ENCODE measurements at regions not wholly inside any gene's neighbourhood (a gene's known extent, or its start where the extent isn't known, plus 50 kb on each side); places are given as distances from the start of the nearest gene placed in this dataset.

DNA sequence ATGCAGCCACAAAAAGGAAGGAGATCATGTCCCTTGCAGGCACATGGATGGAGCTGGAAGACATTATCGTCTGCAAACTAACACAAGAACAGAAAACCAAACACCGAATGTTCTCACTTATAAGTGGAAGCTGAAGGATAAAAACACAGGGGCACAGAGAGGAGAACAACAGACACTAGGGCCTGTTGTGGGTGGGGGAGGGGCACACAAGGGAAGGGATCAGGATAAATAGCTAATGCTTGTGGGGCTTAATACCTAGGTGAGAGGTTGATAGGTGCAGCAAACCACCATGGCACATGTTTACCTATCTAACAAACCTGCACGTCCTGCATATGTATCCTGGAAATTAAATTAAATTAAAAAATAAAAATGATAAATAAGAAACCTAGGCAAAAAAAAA, 969.9 kb downstream of the TTLL7 start:
- intact Hi-C loops (cut with DNase I): no loop called here
- 87% methylated on average over 3 of the region's 3 CpGs for WGBS
- Histone ChIP-seq H3K9me3 (no peaks in the 10 kb centered on the region), H3K27ac (replicated peaks in 1 of 4) (no peak overlapping the region), H3K27me3 (no peaks in the 10 kb centered on the region), H3K36me3 (no peaks in the 10 kb centered on the region), H3K4me1 (peaks cover 0 to 5% (median 0%) of the 10 kb centered on the region in 4 donors), H3K4me3 (no peak overlapping the region)
- DNase-seq (ENCODE audit: extremely low spot score): no peak
- TF ChIP-seq, protein P1, sequence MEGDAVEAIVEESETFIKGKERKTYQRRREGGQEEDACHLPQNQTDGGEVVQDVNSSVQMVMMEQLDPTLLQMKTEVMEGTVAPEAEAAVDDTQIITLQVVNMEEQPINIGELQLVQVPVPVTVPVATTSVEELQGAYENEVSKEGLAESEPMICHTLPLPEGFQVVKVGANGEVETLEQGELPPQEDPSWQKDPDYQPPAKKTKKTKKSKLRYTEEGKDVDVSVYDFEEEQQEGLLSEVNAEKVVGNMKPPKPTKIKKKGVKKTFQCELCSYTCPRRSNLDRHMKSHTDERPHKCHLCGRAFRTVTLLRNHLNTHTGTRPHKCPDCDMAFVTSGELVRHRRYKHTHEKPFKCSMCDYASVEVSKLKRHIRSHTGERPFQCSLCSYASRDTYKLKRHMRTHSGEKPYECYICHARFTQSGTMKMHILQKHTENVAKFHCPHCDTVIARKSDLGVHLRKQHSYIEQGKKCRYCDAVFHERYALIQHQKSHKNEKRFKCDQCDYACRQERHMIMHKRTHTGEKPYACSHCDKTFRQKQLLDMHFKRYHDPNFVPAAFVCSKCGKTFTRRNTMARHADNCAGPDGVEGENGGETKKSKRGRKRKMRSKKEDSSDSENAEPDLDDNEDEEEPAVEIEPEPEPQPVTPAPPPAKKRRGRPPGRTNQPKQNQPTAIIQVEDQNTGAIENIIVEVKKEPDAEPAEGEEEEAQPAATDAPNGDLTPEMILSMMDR (IDR thresholded peaks at IDR 0.05): no peak
- TF ChIP-seq POLR2AphosphoS5 (IDR thresholded peaks at IDR 0.05): no peak
- no peak for TF ChIP-seq POLR2A (IDR thresholded peaks at IDR 0.05; ENCODE audit: low read depth)
- TF ChIP-seq EP300 (IDR thresholded peaks at IDR 0.05): no peak

GRCh38 chr1:83028467-83028866, 970.5 kb downstream of the TTLL7 start:
- intact Hi-C loops (cut with DNase I): no loop called here
- H3K36me3 ChIP-seq: no peaks in the 10 kb centered on the region
- DNase-seq (ENCODE audit: extremely low spot score): no peak
- H3K4me3 ChIP-seq: no peak overlapping the region
- H3K27ac ChIP-seq (replicated peaks in 1 of 4): no peak overlapping the region
- H3K4me1 ChIP-seq: peaks cover 0 to 5% (median 0%) of the 10 kb centered on the region in 4 donors
- no peaks in the 10 kb centered on the region for H3K9me3 ChIP-seq
- TF ChIP-seq, protein P1 (IDR thresholded peaks at IDR 0.05): no peak
- TF ChIP-seq EP300 (IDR thresholded peaks at IDR 0.05) (no peak), POLR2A (IDR thresholded peaks at IDR 0.05; ENCODE audit: low read depth) (no peak), POLR2AphosphoS5 (IDR thresholded peaks at IDR 0.05) (no peak)
- H3K27me3 ChIP-seq: no peaks in the 10 kb centered on the region

GRCh38 chr1:83027511-83027910, 971.4 kb downstream of the TTLL7 start:
- WGBS: 95% methylated on average over 1 of the region's 1 CpG
- H3K9me3 ChIP-seq: no peaks in the 10 kb centered on the region
- DNase-seq (ENCODE audit: extremely low spot score): no peak
- TF ChIP-seq, protein P1 (IDR thresholded peaks at IDR 0.05): no peak
- TF ChIP-seq EP300 (IDR thresholded peaks at IDR 0.05): no peak
- no peak for TF ChIP-seq POLR2AphosphoS5 (IDR thresholded peaks at IDR 0.05)
- TF ChIP-seq POLR2A (IDR thresholded peaks at IDR 0.05; ENCODE audit: low read depth): no peak
- no peak overlapping the region for H3K4me3 ChIP-seq
- intact Hi-C loops (cut with DNase I): no loop called here
- H3K4me1 ChIP-seq: peaks cover 0 to 5% (median 0%) of the 10 kb centered on the region in 4 donors
- no peaks in the 10 kb centered on the region for H3K27me3 ChIP-seq
- H3K36me3 ChIP-seq: no peaks in the 10 kb centered on the region
- H3K27ac ChIP-seq (replicated peaks in 1 of 4): no peak overlapping the region

GRCh38 chr1:83026745-83027144, 972.2 kb downstream of the TTLL7 start:
- intact Hi-C loops (cut with DNase I): no loop called here
- no peak for TF ChIP-seq POLR2AphosphoS5 (IDR thresholded peaks at IDR 0.05)
- no peak for TF ChIP-seq POLR2A (IDR thresholded peaks at IDR 0.05; ENCODE audit: low read depth)
- TF ChIP-seq, protein P1 (IDR thresholded peaks at IDR 0.05): no peak
- no peak for TF ChIP-seq EP300 (IDR thresholded peaks at IDR 0.05)
- H3K9me3 ChIP-seq: no peaks in the 10 kb centered on the region
- no peak overlapping the region for H3K4me3 ChIP-seq
- no peaks in the 10 kb centered on the region for H3K27me3 ChIP-seq
- DNase-seq (ENCODE audit: extremely low spot score): no peak
- H3K36me3 ChIP-seq: no peaks in the 10 kb centered on the region
- 71% methylated on average over 2 of the region's 2 CpGs for WGBS
- H3K4me1 ChIP-seq: peaks cover 0 to 5% (median 0%) of the 10 kb centered on the region in 4 donors
- H3K27ac ChIP-seq (replicated peaks in 1 of 4): no peak overlapping the region

DNA sequence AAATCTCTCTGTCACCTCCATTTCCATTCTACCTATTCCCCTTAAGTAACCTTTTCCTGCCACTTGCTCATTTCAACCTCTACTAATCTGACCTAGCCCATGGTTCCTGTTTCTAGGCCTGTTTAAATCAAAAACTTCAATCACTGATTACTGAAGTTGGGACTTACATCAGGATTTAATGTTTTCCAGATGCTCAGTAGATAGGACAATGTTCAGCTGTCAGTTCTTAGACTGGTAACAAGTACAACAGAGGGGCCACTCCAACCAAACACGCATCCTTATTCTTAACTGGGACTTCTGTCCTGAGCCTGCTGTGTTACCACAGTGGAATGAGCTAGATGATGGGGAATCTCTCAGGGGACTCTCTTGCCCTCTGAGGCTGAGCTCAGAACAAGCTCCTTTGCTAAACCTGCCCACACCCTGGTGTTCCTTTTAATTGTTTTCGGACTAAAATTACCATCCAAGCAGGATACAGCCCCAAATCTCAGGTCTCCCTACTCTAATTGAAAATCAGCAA, 974.6 kb downstream of the TTLL7 start:
- no peak overlapping the region for H3K4me3 ChIP-seq
- no peak overlapping the region for H3K27ac ChIP-seq (replicated peaks in 1 of 4)
- intact Hi-C loops (cut with DNase I): no loop called here
- no peaks in the 10 kb centered on the region for H3K27me3 ChIP-seq
- WGBS: 75% methylated on average over 2 of the region's 2 CpGs
- TF ChIP-seq POLR2AphosphoS5 (IDR thresholded peaks at IDR 0.05): no peak
- TF ChIP-seq POLR2A (IDR thresholded peaks at IDR 0.05; ENCODE audit: low read depth): no peak
- TF ChIP-seq EP300 (IDR thresholded peaks at IDR 0.05): no peak
- TF ChIP-seq, protein P1 (IDR thresholded peaks at IDR 0.05): no peak
- no peak for DNase-seq (ENCODE audit: extremely low spot score)
- H3K9me3 ChIP-seq: peaks cover 0 to 12% (median 0%) of the 10 kb centered on the region in 4 donors
- peaks cover 0 to 5% (median 0%) of the 10 kb centered on the region in 4 donors for H3K4me1 ChIP-seq
- no peaks in the 10 kb centered on the region for H3K36me3 ChIP-seq
